IMR-90 (cell line): ENCODE measurements at regions not wholly inside any gene's neighbourhood (a gene's known extent, or its start where the extent isn't known, plus 50 kb on each side); places are given as distances from the start of the nearest gene placed in this dataset.

Experiments
- FOS ChIP-seq: fragments of 150-350 bp; IDR thresholded peaks from 2 replicates; pipeline ENCODE4 v1.6.1; 2016; ENCODE audit warnings: low read depth, low read length
- NFE2L2 ChIP-seq: fragments of 150-350 bp; IDR thresholded peaks from 2 replicates; pipeline ENCODE4 v1.6.1; 2016; ENCODE audit warnings: low read depth, mild to moderate bottlenecking, low read length
- POLR2A ChIP-seq: IDR thresholded peaks from 2 replicates; pipeline ENCODE4 v1.6.1; 2012; ENCODE audit warnings: mild to moderate bottlenecking, low read depth, low read length
- TF ChIP-seq, protein P1 (sequence below): conservative IDR thresholded peaks from 2 replicates; pipeline ENCODE4 v1.5.1; 2012; ENCODE audit warnings: mild to moderate bottlenecking, low read depth, low read length, improper control_type of control experiment

GRCh38 chr5:159564031-159564430 lies 233.7 kb upstream of the IL12B start:
- TF ChIP-seq NFE2L2: no peak
- TF ChIP-seq POLR2A: no peak
- TF ChIP-seq FOS: no peak
- TF ChIP-seq, protein P1, sequence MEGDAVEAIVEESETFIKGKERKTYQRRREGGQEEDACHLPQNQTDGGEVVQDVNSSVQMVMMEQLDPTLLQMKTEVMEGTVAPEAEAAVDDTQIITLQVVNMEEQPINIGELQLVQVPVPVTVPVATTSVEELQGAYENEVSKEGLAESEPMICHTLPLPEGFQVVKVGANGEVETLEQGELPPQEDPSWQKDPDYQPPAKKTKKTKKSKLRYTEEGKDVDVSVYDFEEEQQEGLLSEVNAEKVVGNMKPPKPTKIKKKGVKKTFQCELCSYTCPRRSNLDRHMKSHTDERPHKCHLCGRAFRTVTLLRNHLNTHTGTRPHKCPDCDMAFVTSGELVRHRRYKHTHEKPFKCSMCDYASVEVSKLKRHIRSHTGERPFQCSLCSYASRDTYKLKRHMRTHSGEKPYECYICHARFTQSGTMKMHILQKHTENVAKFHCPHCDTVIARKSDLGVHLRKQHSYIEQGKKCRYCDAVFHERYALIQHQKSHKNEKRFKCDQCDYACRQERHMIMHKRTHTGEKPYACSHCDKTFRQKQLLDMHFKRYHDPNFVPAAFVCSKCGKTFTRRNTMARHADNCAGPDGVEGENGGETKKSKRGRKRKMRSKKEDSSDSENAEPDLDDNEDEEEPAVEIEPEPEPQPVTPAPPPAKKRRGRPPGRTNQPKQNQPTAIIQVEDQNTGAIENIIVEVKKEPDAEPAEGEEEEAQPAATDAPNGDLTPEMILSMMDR: no peak
